Hepatocyte (in vitro differentiated cells): ENCODE measurements at regions not wholly inside any gene's neighbourhood (a gene's known extent, or its start where the extent isn't known, plus 50 kb on each side); places are given as distances from the start of the nearest gene placed in this dataset.

ENCODE experiments used
- EZH2phosphoT487 ChIP-seq: fragments of 200-600 bp; sonication (generic); IDR thresholded peaks from one replicate; pipeline ENCODE4 v1.6.1; 2018; ENCODE audit warnings: antibody characterized with exemption, mild to moderate bottlenecking, low read depth, moderate library complexity; ENCODE audit not compliant: unreplicated experiment, severe bottlenecking
- TF ChIP-seq, protein P1 (sequence below): fragments of 200-600 bp; sonication (generic); IDR thresholded peaks from 2 replicates; pipeline ENCODE4 v1.5.1; 2016; ENCODE audit warnings: antibody characterized with exemption, mild to moderate bottlenecking; ENCODE audit not compliant: poor library complexity

DNA sequence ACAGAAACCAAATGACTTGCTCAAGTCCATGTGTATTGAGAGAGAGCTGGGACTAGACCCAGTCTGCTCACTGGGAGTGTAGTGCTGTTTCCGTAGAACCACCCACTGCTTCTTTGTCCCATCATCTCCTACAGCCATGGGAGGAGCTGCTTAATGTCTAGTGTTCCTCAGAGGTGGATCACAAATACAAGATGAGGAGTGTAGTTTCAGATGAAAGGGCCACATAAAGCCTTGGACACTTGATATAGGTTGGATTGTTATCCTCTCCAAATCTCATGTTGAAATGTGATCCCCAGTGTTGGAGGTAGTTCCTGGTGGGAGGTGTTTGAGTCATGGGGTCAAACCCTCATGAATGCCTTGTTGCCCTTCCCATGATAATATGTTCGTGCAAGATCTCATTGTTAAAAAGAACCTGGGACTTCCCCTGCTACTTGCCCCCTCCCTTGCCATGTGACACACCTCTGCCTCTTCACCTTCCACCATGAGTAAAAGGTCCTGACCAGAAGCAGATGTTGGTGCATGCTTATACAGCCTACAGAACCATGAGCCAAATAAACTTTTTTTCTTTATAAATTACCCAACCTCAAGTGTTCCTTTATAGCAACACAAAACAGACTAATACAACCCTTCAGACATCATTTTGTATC, 127.5 kb upstream of the DNAH14 start:
- TF ChIP-seq EZH2phosphoT487: no peak
- TF ChIP-seq, protein P1, sequence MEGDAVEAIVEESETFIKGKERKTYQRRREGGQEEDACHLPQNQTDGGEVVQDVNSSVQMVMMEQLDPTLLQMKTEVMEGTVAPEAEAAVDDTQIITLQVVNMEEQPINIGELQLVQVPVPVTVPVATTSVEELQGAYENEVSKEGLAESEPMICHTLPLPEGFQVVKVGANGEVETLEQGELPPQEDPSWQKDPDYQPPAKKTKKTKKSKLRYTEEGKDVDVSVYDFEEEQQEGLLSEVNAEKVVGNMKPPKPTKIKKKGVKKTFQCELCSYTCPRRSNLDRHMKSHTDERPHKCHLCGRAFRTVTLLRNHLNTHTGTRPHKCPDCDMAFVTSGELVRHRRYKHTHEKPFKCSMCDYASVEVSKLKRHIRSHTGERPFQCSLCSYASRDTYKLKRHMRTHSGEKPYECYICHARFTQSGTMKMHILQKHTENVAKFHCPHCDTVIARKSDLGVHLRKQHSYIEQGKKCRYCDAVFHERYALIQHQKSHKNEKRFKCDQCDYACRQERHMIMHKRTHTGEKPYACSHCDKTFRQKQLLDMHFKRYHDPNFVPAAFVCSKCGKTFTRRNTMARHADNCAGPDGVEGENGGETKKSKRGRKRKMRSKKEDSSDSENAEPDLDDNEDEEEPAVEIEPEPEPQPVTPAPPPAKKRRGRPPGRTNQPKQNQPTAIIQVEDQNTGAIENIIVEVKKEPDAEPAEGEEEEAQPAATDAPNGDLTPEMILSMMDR: no peak
